AG04449 (cell line): ENCODE measurements at regions not wholly inside any gene's neighbourhood (a gene's known extent, or its start where the extent isn't known, plus 50 kb on each side); places are given as distances from the start of the nearest gene placed in this dataset.

Experiments
- CTCF ChIA-PET: fragments of 350-600 bp; formaldehyde crosslinking; extraction: SDS; loops from one replicate; lab custom pipeline; 2021; ENCODE audit warnings: antibody characterized with exemption; lab: Yijun Ruan, JAX
- POLR2A ChIA-PET: fragments of 400-600, 350-600 bp; formaldehyde crosslinking; extraction: SDS; loops from one replicate; lab custom pipeline; 2020; ENCODE audit warnings: antibody characterized with exemption, inconsistent platforms; lab: Yijun Ruan, JAX
- DNase-seq: peaks from one replicate; pipeline ENCODE4 v3.0.0-alpha.2; 2010; ENCODE audit warnings: low read depth, low spot score
- H3K4me3 ChIP-seq: 2 replicates; pipeline ENCODE4 v1.5.1; 2011; ENCODE audit warnings: low read depth, mild to moderate bottlenecking, control low read depth, low read length
- CTCF ChIP-seq: IDR thresholded peaks from one replicate; pipeline ENCODE4 v1.5.1; 2011; ENCODE audit warnings: mild to moderate bottlenecking, moderate library complexity, low read length, control low read depth, inconsistent platforms; ENCODE audit not compliant: insufficient read depth; ENCODE audit errors: missing control alignments

GRCh38 chr5:174667526-174667925, 56.9 kb upstream of the MSX2 start:
- H3K4me3 ChIP-seq, result no peak overlapping the region
- ChIA-PET CTCF (no interaction called here), POLR2A (no interaction called here)
- DNase-seq, result no peak
- TF ChIP-seq CTCF, result no peak

GRCh38 chr5:174668349-174668748, 56.0 kb upstream of the MSX2 start:
- ChIA-PET POLR2A (no interaction called here), CTCF (no interaction called here)
- TF ChIP-seq CTCF, result no peak
- no peak overlapping the region for H3K4me3 ChIP-seq
- no peak for DNase-seq
